T-helper 1 cell (primary cell): ENCODE measurements at regions not wholly inside any gene's neighbourhood (a gene's known extent, or its start where the extent isn't known, plus 50 kb on each side); places are given as distances from the start of the nearest gene placed in this dataset.
"Not testable (repeated sequence)": the region's sequence is repeated elsewhere in the genome, so short reads cannot be mapped to it uniquely, and the experiment has no call there.

ENCODE experiments used
- DNase-seq, 5 donors: peaks; one replicate each; pipeline ENCODE4 v3.0.0-alpha.2; 2012 to 2020

- no peak for DNase-seq
Measured at GRCh38 chr2:221997683-221998082, 301.1 kb downstream of the PAX3 start.

GRCh38 chr2:221997100-221997499 is 301.7 kb downstream of the PAX3 start:
- DNase-seq = no peak

GRCh38 chr2:221994926-221995325 is 303.9 kb downstream of the PAX3 start:
- DNase-seq = no peak

- not testable (repeated sequence) for DNase-seq
Measured at GRCh38 chr2:221984376-221984775, 314.4 kb downstream of the PAX3 start.

- no peak for DNase-seq
Measured at GRCh38 chr2:221981912-221982470, 316.8 kb downstream of the PAX3 start.

GRCh38 chr2:221975151-221975550 is 323.6 kb downstream of the PAX3 start:
- no peak for DNase-seq

- DNase-seq = no peak
Measured at GRCh38 chr2:221973902-221974301, 324.9 kb downstream of the PAX3 start.

- DNase-seq = no peak
Measured at GRCh38 chr2:221973502-221973901, 325.3 kb downstream of the PAX3 start.

- DNase-seq = no peak
Measured at GRCh38 chr2:221972813-221973478, 325.9 kb downstream of the PAX3 start.

- no peak for DNase-seq
Measured at GRCh38 chr2:221970389-221970788, 328.4 kb downstream of the PAX3 start.

- no peak for DNase-seq
Measured at GRCh38 chr2:221969830-221970144, 329.0 kb downstream of the PAX3 start.

GRCh38 chr2:221969087-221969829 is 329.5 kb downstream of the PAX3 start:
- no peak for DNase-seq

GRCh38 chr2:221962186-221962585 is 336.6 kb downstream of the PAX3 start:
- no peak for DNase-seq

GRCh38 chr2:221961561-221961960 is 337.2 kb downstream of the PAX3 start:
- no peak for DNase-seq

GRCh38 chr2:221958224-221958623 is 340.6 kb downstream of the PAX3 start:
- DNase-seq = no peak

- no peak for DNase-seq
Measured at GRCh38 chr2:221948076-221948475, 350.7 kb downstream of the PAX3 start.

- not testable (repeated sequence) for DNase-seq
Measured at GRCh38 chr2:221944452-221944851, 354.3 kb downstream of the PAX3 start.

GRCh38 chr2:221943076-221943810 is 355.6 kb downstream of the PAX3 start:
- no peak for DNase-seq

- no peak for DNase-seq
Measured at GRCh38 chr2:221931251-221931991, 359.3 kb upstream of the EPHA4 start.

GRCh38 chr2:221929259-221929658 is 357.2 kb upstream of the EPHA4 start:
- no peak for DNase-seq

- DNase-seq = no peak
Measured at GRCh38 chr2:221926327-221926726, 354.2 kb upstream of the EPHA4 start.

GRCh38 chr2:221924576-221924975 is 352.5 kb upstream of the EPHA4 start:
- DNase-seq = no peak

GRCh38 chr2:221915926-221916325 is 343.8 kb upstream of the EPHA4 start:
- no peak for DNase-seq
